Stomach (tissue), 8 donors: ENCODE measurements at regions not wholly inside any gene's neighbourhood (a gene's known extent, or its start where the extent isn't known, plus 50 kb on each side); places are given as distances from the start of the nearest gene placed in this dataset.

Source experiments
- DNase-seq, 2 donors: peaks; one replicate each; pipeline versions ENCODE4 v3.0.0 to v3.0.0-alpha.2; 2013 to 2019
- H3K27ac ChIP-seq, 5 donors: fragments of 200-600 bp in 4 of 5; sonication (generic) in 4 of 5; one replicate each; pipeline ENCODE4 v1.5.1; 2013 to 2019; ENCODE audit warnings: mild to moderate bottlenecking in 1 of 5, moderate library complexity in 1 of 5
- H3K27me3 ChIP-seq, 3 donors: fragments of 200-600 bp; sonication (generic); one replicate each; pipeline ENCODE4 v1.5.1; 2017 to 2019; ENCODE audit warnings: mixed run types in 1 of 3
- H3K36me3 ChIP-seq, 4 donors: fragments of 200-600 bp; sonication (generic); 1 replicate in 3 of 4; 2 replicates in 1 of 4; pipeline ENCODE4 v1.5.1; 2016 to 2019
- H3K4me1 ChIP-seq, 4 donors: fragments of 200-600 bp; sonication (generic); one replicate each; pipeline ENCODE4 v1.5.1; 2016 to 2019
- H3K4me3 ChIP-seq, 4 donors: fragments of 200-600 bp; sonication (generic) in 3 of 4; one replicate each; pipeline ENCODE4 v1.5.1; 2016 to 2019; ENCODE audit warnings: mild to moderate bottlenecking in 1 of 4
- H3K9me3 ChIP-seq, 4 donors: fragments of 200-600 bp; sonication (generic); one replicate each; pipeline ENCODE4 v1.5.1; 2016 to 2019
- CTCF ChIP-seq, 7 experiments: fragments of 450-650 bp in 4 of 7; fragments of 200-600 bp in 3 of 7; sonication (generic) in 3 of 7; IDR thresholded peaks; one replicate each; pipeline ENCODE4 v1.5.1; 2016 to 2019; ENCODE audit warnings: antibody characterized with exemption in 7 of 7, control low read depth in 2 of 7, mild to moderate bottlenecking in 1 of 7
- EP300 ChIP-seq: sonication (generic); formaldehyde crosslinking; IDR thresholded peaks from one replicate; pipeline ENCODE4 v1.6.1; 2017; ENCODE audit warnings: antibody characterized with exemption
- POLR2A ChIP-seq, 4 donors: fragments of 450-650 bp; IDR thresholded peaks; one replicate each; pipeline ENCODE4 v1.6.1; 2016; ENCODE audit warnings: antibody characterized with exemption in 4 of 4, control low read depth in 2 of 4, mild to moderate bottlenecking in 1 of 4, moderate library complexity in 1 of 4
- POLR2AphosphoS5 ChIP-seq, 3 donors: sonication (generic); formaldehyde crosslinking; IDR thresholded peaks; one replicate each; pipeline ENCODE4 v1.6.1; 2016; ENCODE audit warnings: antibody characterized with exemption in 3 of 3
- WGBS, 5 donors: extraction: QIAGEN DNeasy Blood & Tissue Kit in 3 of 5; methylation state at CpG; one replicate each; pipeline versions ENCODE4 v1.1.5 to v1.1.7; 2013 to 2018; 5-methylcytosine and 5-hydroxymethylcytosine counted together
- intact Hi-C: fragments of 100-400 bp; cut with DNase I; formaldehyde crosslinking; loops from one replicate; pipeline ENCODE4 v1.15.1; 2023; ENCODE audit warnings: low total_unique reads
- donor health status: healthy with polysubstance abuse.
- donor health status: Bipolar disorder and iron deficiency.
- donor health status: healthy.

GRCh38 chr2:104016801-104017200 is 837.1 kb upstream of the POU3F3 start:
- no peak overlapping the region for H3K27ac ChIP-seq
- TF ChIP-seq POLR2A (IDR thresholded peaks at IDR 0.05), result no peak
- no peak for TF ChIP-seq EP300
- TF ChIP-seq POLR2AphosphoS5 (IDR thresholded peaks at IDR 0.05), result no peak
- no peak for TF ChIP-seq CTCF (IDR thresholded peaks at IDR 0.05)
- no peak for DNase-seq
- no peak overlapping the region for H3K4me3 ChIP-seq
- H3K27me3 ChIP-seq, result no peaks in the 10 kb centered on the region
- peaks cover 0 to 8% (median 2%) of the 10 kb centered on the region in 4 donors for H3K9me3 ChIP-seq
- H3K4me1 ChIP-seq, result no peaks in the 10 kb centered on the region
- intact Hi-C loops, result no loop called here
- no peaks in the 10 kb centered on the region for H3K36me3 ChIP-seq
- WGBS, 5 donors, result 67 to 85% (median 75%) methylated on average over 3 of the region's 3 CpGs

DNA sequence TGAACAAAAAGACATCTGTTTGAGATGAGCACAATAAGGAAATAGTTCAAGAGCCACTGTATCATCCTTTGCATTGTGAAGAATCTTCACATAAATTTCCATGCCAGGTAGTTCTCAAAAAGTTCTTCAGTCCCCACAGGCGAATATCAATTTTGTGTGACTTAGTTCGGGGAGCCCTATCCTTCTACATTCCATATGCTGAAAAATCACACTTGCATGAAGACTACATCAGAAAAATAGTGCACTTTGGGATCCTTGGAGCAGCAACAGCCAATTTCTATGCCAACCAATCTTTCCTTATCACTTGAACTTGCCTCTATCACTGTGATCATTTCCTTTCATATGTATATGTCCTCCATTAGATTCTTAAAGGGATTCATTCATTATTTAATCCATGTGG is 830.6 kb upstream of the POU3F3 start:
- DNase-seq, result no peak
- no peaks in the 10 kb centered on the region for H3K4me1 ChIP-seq
- no peaks in the 10 kb centered on the region for H3K36me3 ChIP-seq
- no peak overlapping the region for H3K27ac ChIP-seq
- no peak overlapping the region for H3K4me3 ChIP-seq
- TF ChIP-seq EP300, result no peak
- TF ChIP-seq POLR2A (IDR thresholded peaks at IDR 0.05), result no peak
- no peak for TF ChIP-seq CTCF (IDR thresholded peaks at IDR 0.05)
- TF ChIP-seq POLR2AphosphoS5 (IDR thresholded peaks at IDR 0.05), result no peak
- H3K27me3 ChIP-seq, result no peaks in the 10 kb centered on the region
- H3K9me3 ChIP-seq, result no peaks in the 10 kb centered on the region
- WGBS, 5 donors, result 74 to 96% (median 85%) methylated on average over 2 of the region's 2 CpGs
- intact Hi-C loops, result no loop called here

- H3K27me3 ChIP-seq, result no peaks in the 10 kb centered on the region
- no peak for DNase-seq
- 42 to 63% (median 53%) methylated on average over 8 of the region's 8 CpGs for WGBS, 5 donors
- intact Hi-C loops, result no loop called here
- H3K4me3 ChIP-seq, result no peak overlapping the region
- TF ChIP-seq POLR2A (IDR thresholded peaks at IDR 0.05) (no peak), POLR2AphosphoS5 (IDR thresholded peaks at IDR 0.05) (no peak), EP300 (no peak), CTCF (IDR thresholded peaks at IDR 0.05) (no peak)
- H3K4me1 ChIP-seq, result no peaks in the 10 kb centered on the region
- no peak overlapping the region for H3K27ac ChIP-seq
- H3K9me3 ChIP-seq, result no peaks in the 10 kb centered on the region
- H3K36me3 ChIP-seq, result no peaks in the 10 kb centered on the region
These were observed 830.1 kb upstream of the POU3F3 start for GRCh38 chr2:104023765-104024164.

GRCh38 chr2:104025295-104025694 is 828.6 kb upstream of the POU3F3 start:
- H3K9me3 ChIP-seq, result no peaks in the 10 kb centered on the region
- TF ChIP-seq EP300 (no peak), POLR2AphosphoS5 (IDR thresholded peaks at IDR 0.05) (no peak), CTCF (IDR thresholded peaks at IDR 0.05) (no peak), POLR2A (IDR thresholded peaks at IDR 0.05) (no peak)
- DNase-seq, result no peak
- intact Hi-C loops, result no loop called here
- H3K4me1 ChIP-seq, result no peaks in the 10 kb centered on the region
- H3K27ac ChIP-seq, result no peak overlapping the region
- H3K4me3 ChIP-seq, result no peak overlapping the region
- no peaks in the 10 kb centered on the region for H3K36me3 ChIP-seq
- H3K27me3 ChIP-seq, result no peaks in the 10 kb centered on the region
- WGBS, 5 donors, result 44 to 72% (median 51%) methylated on average over 1 of the region's 1 CpG
